SK-N-SH (cell line): ENCODE measurements at regions not wholly inside any gene's neighbourhood (a gene's known extent, or its start where the extent isn't known, plus 50 kb on each side); places are given as distances from the start of the nearest gene placed in this dataset.

Experiments
- CTCF ChIA-PET: fragments of 300-600, 350-600 bp; formaldehyde crosslinking; extraction: SDS; loops from one replicate; lab custom pipeline; 2021; lab: Yijun Ruan, JAX
- POLR2A ChIA-PET: fragments of 350-600 bp; sonication (Branson Sonifier 250); formaldehyde crosslinking; extraction: SDS; loops from one replicate; lab custom pipeline; 2020; ENCODE audit warnings: antibody characterized with exemption, inconsistent platforms; lab: Yijun Ruan, JAX
- DNase-seq: peaks from one replicate; pipeline ENCODE4 v3.0.0; 2012
- H2AFZ ChIP-seq: fragments of 200-600 bp; sonication (generic); 2 replicates; pipeline ENCODE4 v1.8.1; 2016; ENCODE audit warnings: antibody characterized with exemption, mild to moderate bottlenecking, low read depth
- H3F3A ChIP-seq: fragments of 200-600 bp; sonication (generic); replicated peaks from 2 replicates; pipeline ENCODE3; 2016; ENCODE audit warnings: antibody characterized with exemption, mild to moderate bottlenecking; ENCODE audit not compliant: insufficient read depth
- H3K27ac ChIP-seq, 2 experiments: fragments of 200-500 bp in 1 of 2; fragments of 200-600 bp in 1 of 2; sonication (Bioruptor generic) in 1 of 2; sonication (generic), shearing (Covaris generic) in 1 of 2; 2 replicates each; pipeline versions ENCODE4 v1.5.1 to v1.6.1; 2014 to 2016; ENCODE audit warnings: low read depth in 2 of 2, inconsistent platforms in 1 of 2, low read length in 1 of 2, mild to moderate bottlenecking in 1 of 2, mixed read lengths in 1 of 2
- H3K27me3 ChIP-seq: fragments of 200-600 bp; sonication (generic), shearing (Covaris generic); 2 replicates; pipeline ENCODE4 v1.6.1; 2016; ENCODE audit warnings: mixed run types; ENCODE audit not compliant: insufficient read depth
- H3K36me3 ChIP-seq, 2 experiments: fragments of 200-500 bp in 1 of 2; fragments of 200-600 bp in 1 of 2; sonication (Bioruptor generic) in 1 of 2; sonication (generic) in 1 of 2; replicated peaks in 1 of 2; 2 replicates each; pipeline versions ENCODE3 to v1.5.1; 2014 to 2016; ENCODE audit warnings: low read length in 1 of 2, mild to moderate bottlenecking in 1 of 2; ENCODE audit not compliant: insufficient read depth in 2 of 2, control insufficient read depth in 1 of 2
- H3K4me1 ChIP-seq, 2 experiments: fragments of 200-500 bp in 1 of 2; fragments of 200-600 bp in 1 of 2; sonication (Bioruptor generic) in 1 of 2; sonication (generic), shearing (Covaris generic) in 1 of 2; 2 replicates each; pipeline versions ENCODE4 v1.5.1 to v1.6.1; 2014 to 2016; ENCODE audit warnings: low read depth in 1 of 2, low read length in 1 of 2, mixed run types in 1 of 2; ENCODE audit not compliant: insufficient read depth in 2 of 2, control insufficient read depth in 1 of 2
- H3K4me2 ChIP-seq: fragments of 200-600 bp; sonication (generic), shearing (Covaris generic); 2 replicates; pipeline ENCODE4 v1.6.1; 2017; ENCODE audit warnings: mixed run types
- H3K4me3 ChIP-seq, 2 experiments: fragments of 200-500 bp in 1 of 2; fragments of 200-600 bp in 1 of 2; sonication (Bioruptor generic) in 1 of 2; sonication (generic), shearing (Covaris generic) in 1 of 2; 2 replicates each; pipeline versions ENCODE4 v1.5.1 to v1.8.1; 2014 to 2016; ENCODE audit warnings: low read depth in 2 of 2, inconsistent platforms in 1 of 2, low read length in 1 of 2, mild to moderate bottlenecking in 1 of 2, mixed read lengths in 1 of 2, moderate library complexity in 1 of 2
- H3K79me2 ChIP-seq: fragments of 200-600 bp; sonication (generic); 2 replicates; pipeline ENCODE4 v1.8.1; 2017; ENCODE audit warnings: mild to moderate bottlenecking; ENCODE audit not compliant: insufficient read depth
- H3K9ac ChIP-seq: fragments of 200-600 bp; sonication (generic); 2 replicates; pipeline ENCODE4 v1.6.1; 2017; ENCODE audit warnings: mixed run types
- H3K9me2 ChIP-seq: fragments of 200-600 bp; sonication (generic); 2 replicates; pipeline ENCODE4 v1.6.1; 2017; ENCODE audit warnings: mixed run types
- H3K9me3 ChIP-seq: fragments of 200-600 bp; sonication (generic); 2 replicates; pipeline ENCODE4 v1.6.1; 2017; ENCODE audit warnings: mixed run types, mild to moderate bottlenecking, moderate library complexity
- H4K20me1 ChIP-seq: fragments of 200-600 bp; sonication (generic); 2 replicates; pipeline ENCODE4 v1.6.1; 2017; ENCODE audit warnings: mild to moderate bottlenecking, mixed run types; ENCODE audit not compliant: insufficient read depth
- CTCF ChIP-seq: fragments of 200-600 bp; sonication (generic); IDR thresholded peaks from 2 replicates; pipeline ENCODE4 v1.6.1; 2017; ENCODE audit warnings: antibody characterized with exemption, mild to moderate bottlenecking, moderate library complexity
- ELF1 ChIP-seq: IDR thresholded peaks from 2 replicates; pipeline ENCODE4 v1.4.0; 2012
- EZH2phosphoT487 ChIP-seq: fragments of 200-600 bp; sonication (generic); IDR thresholded peaks from 2 replicates; pipeline ENCODE4 v1.6.1; 2017; ENCODE audit warnings: low read depth, mixed run types, mild to moderate bottlenecking, antibody characterized with exemption, moderate library complexity, borderline replicate concordance
- FOSL2 ChIP-seq: IDR thresholded peaks from 2 replicates; pipeline ENCODE4 v1.4.0; 2012; ENCODE audit warnings: low read depth, mild to moderate bottlenecking, moderate library complexity, borderline replicate concordance
- FOXJ3 ChIP-seq: sonication (generic); formaldehyde crosslinking; IDR thresholded peaks from 2 replicates; pipeline ENCODE4 v1.5.1; 2020; ENCODE audit warnings: mild to moderate bottlenecking, missing genetic modification reagents
- FOXM1 ChIP-seq: IDR thresholded peaks from 2 replicates; pipeline ENCODE4 v1.4.0; 2012; ENCODE audit warnings: low read depth, mild to moderate bottlenecking
- GABPA ChIP-seq: IDR thresholded peaks from 2 replicates; pipeline ENCODE4 v1.4.0; 2012; ENCODE audit warnings: low read depth, mild to moderate bottlenecking
- GATA2 ChIP-seq: sonication (generic); formaldehyde crosslinking; IDR thresholded peaks from 2 replicates; pipeline ENCODE4 v1.5.0; 2020; ENCODE audit warnings: mild to moderate bottlenecking, missing genetic modification reagents
- IRF3 ChIP-seq: fragments of 150-350 bp; IDR thresholded peaks from 2 replicates; pipeline ENCODE4 v1.6.1; 2016; ENCODE audit warnings: mild to moderate bottlenecking, low read depth, low read length
- JUND ChIP-seq: IDR thresholded peaks from 2 replicates; pipeline ENCODE4 v1.4.0; 2012
- MAX ChIP-seq: IDR thresholded peaks from 2 replicates; pipeline ENCODE4 v1.4.0; 2012; ENCODE audit warnings: low read depth
- MEF2A ChIP-seq: IDR thresholded peaks from 2 replicates; pipeline ENCODE4 v1.4.0; 2012; ENCODE audit warnings: low read depth, borderline replicate concordance
- MXI1 ChIP-seq: IDR thresholded peaks from 2 replicates; pipeline ENCODE4 v1.6.1; 2012; ENCODE audit warnings: mild to moderate bottlenecking, low read depth, low read length, improper control_type of control experiment
- NFIC ChIP-seq: IDR thresholded peaks from 2 replicates; pipeline ENCODE4 v1.4.0; 2012; ENCODE audit warnings: borderline replicate concordance
- NRF1 ChIP-seq: IDR thresholded peaks from 2 replicates; pipeline ENCODE4 v1.6.1; 2012; ENCODE audit warnings: low read depth, mild to moderate bottlenecking, low read length
- PBX3 ChIP-seq: IDR thresholded peaks from 2 replicates; pipeline ENCODE4; 2012
- POLR2AphosphoS5 ChIP-seq: IDR thresholded peaks from 2 replicates; pipeline ENCODE4 v1.6.1; 2012; ENCODE audit warnings: low read depth, low read length
- RAD21 ChIP-seq: IDR thresholded peaks from 2 replicates; pipeline ENCODE4 v1.6.1; 2012; ENCODE audit warnings: mild to moderate bottlenecking, low read length
- RCOR1 ChIP-seq: fragments of 150-350 bp; IDR thresholded peaks from 2 replicates; pipeline ENCODE4 v1.6.1; 2017; ENCODE audit warnings: antibody characterized with exemption, low read length
- RFX5 ChIP-seq: IDR thresholded peaks from 2 replicates; pipeline ENCODE4 v1.6.1; 2012; ENCODE audit warnings: mild to moderate bottlenecking, improper control_type of control experiment, low read length
- RXRA ChIP-seq: IDR thresholded peaks from 2 replicates; pipeline ENCODE4 v1.4.0; 2012; ENCODE audit warnings: low read depth, mild to moderate bottlenecking, borderline replicate concordance
- SMC3 ChIP-seq: IDR thresholded peaks from 2 replicates; pipeline ENCODE4 v1.6.1; 2012; ENCODE audit warnings: low read depth, low read length, improper control_type of control experiment
- TAF1 ChIP-seq: IDR thresholded peaks from 2 replicates; pipeline ENCODE4 v1.6.1; 2012; ENCODE audit warnings: low read depth, mild to moderate bottlenecking, low read length, moderate library complexity, borderline replicate concordance
- TCF12 ChIP-seq: IDR thresholded peaks from 2 replicates; pipeline ENCODE4 v1.4.0; 2012
- USF1 ChIP-seq: IDR thresholded peaks from 2 replicates; pipeline ENCODE4 v1.4.0; 2012; ENCODE audit warnings: low read depth, borderline replicate concordance
- USF2 ChIP-seq: fragments of 150-350 bp; IDR thresholded peaks from 2 replicates; pipeline ENCODE4 v1.6.1; 2017; ENCODE audit warnings: antibody characterized with exemption, low read length, low read depth, borderline replicate concordance
- YY1 ChIP-seq: IDR thresholded peaks from 2 replicates; pipeline ENCODE4 v1.4.0; 2012; ENCODE audit warnings: low read depth, mild to moderate bottlenecking
- WGBS: methylation state at CpG from one replicate; pipeline ENCODE4 v1.1.6; 2017; ENCODE audit warnings: low lambda C conversion rate; 5-methylcytosine and 5-hydroxymethylcytosine counted together

- peak; percentile 22 for DNase-seq
- Histone ChIP-seq H3K4me2 (peak overlapping the region; percentile 56), H3K9me3 (no peaks in the 10 kb centered on the region), H3K4me1 (peaks cover 0 to 28% of the 10 kb centered on the region in 2 experiments; a peak in 2 of 4 replicates), H3K9me2 (no peaks in the 10 kb centered on the region), H3K36me3 (no peaks in the 10 kb centered on the region), H3F3A (peaks cover 9% of the 10 kb centered on the region), H3K27me3 (no peaks in the 10 kb centered on the region), H3K27ac (peak overlapping the region in 1 of 2 experiments; percentile 85; a peak in 3 of 4 replicates), H3K79me2 (no peaks in the 10 kb centered on the region), H4K20me1 (no peaks in the 10 kb centered on the region), H2AFZ (peak overlapping the region; percentile 59; the same call in 1 of the 2 replicates), H3K4me3 (no peak overlapping the region), H3K9ac (peak overlapping the region; percentile 28; the same call in 1 of the 2 replicates)
- WGBS, result 12% methylated on average over 3 of the region's 3 CpGs
- ChIA-PET POLR2A (no interaction called here), CTCF (no interaction called here)
- TF ChIP-seq FOXJ3, result no peak
- TF ChIP-seq MAX, result peak; percentile 54
- no peak for TF ChIP-seq EZH2phosphoT487
- peak; percentile 67; the same call in 1 of the 2 replicates for TF ChIP-seq POLR2AphosphoS5
- TF ChIP-seq NRF1, result no peak
- peak; percentile 63 for TF ChIP-seq MEF2A
- TF ChIP-seq USF2, result no peak
- no peak for TF ChIP-seq RCOR1
- no peak for TF ChIP-seq USF1
- TF ChIP-seq JUND, result peak; percentile 99
- no peak for TF ChIP-seq RAD21
- TF ChIP-seq RFX5, result no peak
- TF ChIP-seq TCF12, result peak; percentile 97
- TF ChIP-seq IRF3, result no peak
- TF ChIP-seq NFIC, result peak; percentile 92
- TF ChIP-seq TAF1, result no peak
- peak; percentile 85 for TF ChIP-seq FOXM1
- TF ChIP-seq GABPA, result no peak
- TF ChIP-seq SMC3, result no peak
- TF ChIP-seq PBX3, result peak; percentile 100
- no peak; the same call in 1 of the 2 replicates for TF ChIP-seq ELF1
- peak; percentile 54; the same call in 1 of the 2 replicates for TF ChIP-seq RXRA
- no peak for TF ChIP-seq MXI1
- TF ChIP-seq YY1, result no peak
- TF ChIP-seq FOSL2, result peak; percentile 96
- no peak for TF ChIP-seq GATA2 (CRISPR knock-in tag)
- TF ChIP-seq CTCF, result no peak
These were observed 58.6 kb upstream of the DCTD start for GRCh38 chr4:182975806-182976205.
